Stimulated activated CD8-positive, alpha-beta memory T cell treated with anti-CD3 and anti-CD28 coated beads, Interleukin-12 subunit alpha, Interleukin-12 subunit beta, amount 100 ng/mL, for 24 hours (primary cell): ENCODE measurements at regions not wholly inside any gene's neighbourhood (a gene's known extent, or its start where the extent isn't known, plus 50 kb on each side); places are given as distances from the start of the nearest gene placed in this dataset.

Experiments used
- DNase-seq: peaks from one replicate; pipeline ENCODE4 v3.0.0-alpha.2; 2020; ENCODE audit errors: extremely low read depth

DNA sequence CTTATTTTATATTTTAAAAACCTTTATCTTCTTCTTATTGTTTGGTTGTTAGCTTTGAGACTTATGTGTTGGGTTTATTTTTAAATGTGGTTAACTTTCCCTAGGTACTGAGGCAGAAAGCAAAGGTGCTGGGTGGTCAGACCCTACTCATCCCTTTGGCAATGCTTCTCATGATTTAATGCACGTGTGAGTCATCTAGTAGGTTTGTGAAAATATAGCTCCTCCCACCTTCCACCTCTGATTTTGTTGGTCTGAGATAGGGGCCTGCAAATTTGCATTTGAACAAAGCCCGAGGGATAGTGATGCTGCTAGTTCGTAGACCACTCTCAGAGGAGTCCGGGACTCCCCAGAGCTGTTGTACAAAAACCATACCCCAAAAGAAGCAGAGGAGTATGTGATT lies 771.3 kb upstream of the ARGLU1 start:
- DNase-seq: no peak

DNA sequence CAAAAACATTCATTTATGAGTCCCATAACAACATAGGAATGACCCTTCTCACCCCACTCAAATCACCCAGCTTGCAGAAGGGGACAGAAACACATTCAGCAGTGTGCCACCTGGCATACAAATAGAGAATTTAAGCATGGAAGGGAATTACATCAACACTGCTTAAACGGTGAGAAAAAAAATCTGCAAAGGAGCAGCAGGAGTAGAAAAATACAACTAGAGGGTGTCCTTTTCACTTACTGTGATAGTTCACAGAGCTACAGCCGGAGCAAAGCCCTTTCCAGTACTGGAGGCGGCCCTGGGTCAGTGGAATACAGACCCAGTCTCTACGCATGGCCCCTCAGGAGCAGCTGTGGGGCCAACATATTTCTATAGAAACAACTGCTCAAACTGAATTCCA lies 764.3 kb upstream of the ARGLU1 start:
- DNase-seq: no peak

DNA sequence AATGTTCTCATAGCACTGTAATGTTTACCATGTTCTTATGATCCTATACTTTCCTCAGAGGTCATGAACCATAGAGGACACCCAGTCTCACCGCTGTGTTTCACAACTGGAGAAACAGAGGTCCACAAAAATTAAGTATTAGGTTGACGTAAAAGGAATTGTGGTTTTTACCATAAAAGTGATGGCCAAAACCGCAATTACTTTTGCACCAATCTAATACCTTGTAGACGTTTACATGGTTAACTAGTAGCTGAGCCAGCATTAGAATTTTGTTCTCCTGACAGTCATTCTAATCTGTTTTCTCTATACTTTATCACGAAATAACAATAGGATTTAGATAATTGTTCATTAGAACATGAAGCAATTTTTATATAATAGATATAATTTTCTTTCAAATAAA lies 763.4 kb upstream of the ARGLU1 start:
- no peak for DNase-seq

DNA sequence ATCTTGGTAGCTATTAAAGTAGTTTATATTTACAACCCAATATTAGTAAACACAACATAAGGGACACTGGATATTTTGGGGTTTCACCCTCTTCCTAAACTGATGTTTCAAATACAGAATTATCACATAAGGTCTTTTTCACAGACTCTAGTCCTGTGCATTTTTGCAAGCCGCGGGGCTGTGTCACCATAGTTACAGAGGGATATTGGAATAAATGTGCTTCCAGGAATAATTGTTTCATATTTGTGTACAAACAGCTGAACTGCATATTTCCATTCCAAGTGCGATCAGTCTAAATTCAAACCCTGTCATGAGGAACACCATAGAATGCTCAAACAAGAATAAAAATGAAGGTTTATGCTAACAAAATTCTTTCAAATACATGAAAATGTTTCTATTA lies 762.5 kb upstream of the ARGLU1 start:
- DNase-seq: no peak

DNA sequence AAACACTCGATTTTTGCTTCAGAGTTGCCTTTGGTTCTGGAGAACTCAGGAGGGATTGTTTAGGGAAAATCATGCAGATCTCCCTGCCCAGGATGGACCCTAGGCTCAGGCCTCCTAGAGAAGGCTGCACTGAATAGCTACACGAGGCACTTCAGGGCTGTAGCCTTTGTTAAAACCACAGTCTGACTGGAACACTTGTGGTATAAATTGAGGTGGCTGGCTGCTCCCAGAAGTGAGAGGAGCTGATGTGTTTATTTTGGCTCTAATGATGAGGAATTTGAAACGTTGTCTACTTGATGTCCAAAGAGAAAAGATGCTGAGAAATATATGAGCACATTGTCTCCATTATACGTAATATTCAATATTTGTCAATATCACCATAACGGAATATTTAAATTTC lies 762.1 kb upstream of the ARGLU1 start:
- no peak for DNase-seq

DNA sequence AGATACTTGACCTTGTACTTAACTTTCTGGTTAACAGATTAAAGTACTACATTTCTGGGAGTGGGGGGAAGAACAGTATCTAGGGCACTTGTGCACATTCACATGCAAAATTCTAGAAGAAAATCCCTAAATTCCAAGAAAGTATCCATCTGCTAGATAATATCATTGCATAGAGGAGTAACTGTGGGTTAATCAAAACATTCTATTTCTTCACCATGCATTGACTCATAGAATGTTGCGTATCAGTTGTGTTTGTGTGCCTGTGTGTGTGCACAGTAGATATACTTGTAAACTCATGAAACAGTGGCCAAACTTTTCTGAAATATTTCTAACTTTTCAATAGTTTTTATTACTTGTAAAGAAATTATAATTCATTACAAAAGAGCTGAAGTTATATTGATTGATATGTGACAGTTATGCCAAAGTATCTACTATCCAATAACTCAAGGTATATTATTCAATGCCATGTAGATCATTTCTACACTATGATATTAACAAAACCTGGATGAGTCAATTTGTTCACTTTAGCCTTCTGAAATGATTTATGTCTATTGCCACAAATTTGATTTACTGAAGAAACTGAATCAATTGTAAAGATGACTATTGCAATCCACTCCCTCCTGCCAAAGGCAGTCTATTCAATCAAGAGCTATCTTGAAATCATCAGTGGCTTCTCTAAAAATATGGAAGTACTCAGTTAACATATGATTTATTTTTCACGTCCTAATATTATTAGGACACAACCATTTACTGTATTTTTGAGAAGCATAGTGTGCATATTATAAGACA lies 756.7 kb upstream of the ARGLU1 start:
- DNase-seq: no peak

- DNase-seq: no peak
These were observed 754.3 kb upstream of the ARGLU1 start for GRCh38 chr13:107322228-107322627.

GRCh38 chr13:107305178-107305577 lies 737.2 kb upstream of the ARGLU1 start:
- no peak for DNase-seq

DNA sequence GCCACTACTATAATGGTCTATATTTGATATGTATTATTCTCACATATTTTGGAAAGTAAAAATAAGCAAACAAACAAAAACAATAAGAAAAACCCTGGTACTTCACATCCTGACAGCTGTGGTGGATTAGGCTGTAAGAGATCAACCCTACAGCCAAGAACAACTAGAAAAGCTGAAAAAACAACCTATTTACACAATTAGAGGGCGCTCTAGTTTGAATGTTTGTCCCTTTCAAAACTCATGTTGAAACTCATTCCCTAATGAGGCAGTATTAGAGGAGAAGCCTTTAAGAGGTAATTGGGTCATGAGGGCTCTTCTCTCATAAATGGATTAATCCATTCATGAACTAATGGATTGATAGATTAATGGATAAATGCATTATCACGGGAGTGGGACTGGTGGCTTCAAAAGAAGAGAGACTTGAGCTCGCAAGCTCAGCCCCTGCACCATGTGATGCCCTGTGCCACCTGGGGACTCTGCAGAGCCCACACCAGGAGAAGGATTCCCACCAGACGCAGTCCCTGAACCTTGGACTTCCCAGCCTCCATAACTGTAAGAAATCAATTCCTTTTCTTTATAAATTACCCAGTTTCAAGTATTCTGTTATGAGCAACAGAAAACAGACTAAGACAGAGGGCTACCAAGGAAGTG lies 733.9 kb upstream of the ARGLU1 start:
- DNase-seq: no peak

DNA sequence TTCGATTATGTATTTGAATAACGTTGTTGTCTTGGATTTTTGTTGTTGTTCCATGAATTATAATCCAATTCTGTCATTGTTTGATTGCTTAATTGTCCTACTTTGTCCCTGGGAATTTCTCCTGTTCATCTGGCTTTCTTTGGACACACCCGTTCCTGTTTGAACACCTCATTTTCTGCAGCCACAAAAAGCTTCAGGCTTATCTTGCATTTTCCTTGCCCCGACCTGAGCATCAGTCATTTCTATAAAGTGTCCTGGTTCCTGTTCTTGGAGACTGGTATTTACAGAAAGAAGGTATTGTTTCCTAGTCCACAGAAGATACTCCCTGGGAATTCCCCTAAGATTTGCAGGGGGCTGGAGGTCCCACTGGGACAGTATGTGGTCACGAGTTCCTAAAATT lies 731.8 kb upstream of the ARGLU1 start:
- DNase-seq: no peak

DNA sequence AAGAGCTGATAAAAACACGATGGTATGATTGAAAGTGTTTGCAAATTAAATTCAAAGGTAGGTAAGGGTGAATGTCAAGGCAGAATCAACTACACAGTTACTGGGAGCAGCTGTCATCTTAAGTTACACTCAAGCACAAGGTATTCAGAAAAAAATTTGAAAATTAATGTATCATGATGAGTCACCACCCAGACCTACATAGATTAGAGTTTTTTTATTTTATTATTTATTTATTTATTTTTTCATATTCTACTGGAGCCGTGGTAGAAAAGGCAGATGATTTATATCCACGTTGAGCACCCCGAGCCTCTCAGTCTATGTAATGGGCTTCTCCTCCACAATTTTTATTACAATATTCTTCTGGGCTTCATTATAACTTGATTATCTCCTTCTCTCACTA lies 728.9 kb upstream of the ARGLU1 start:
- DNase-seq: no peak

DNA sequence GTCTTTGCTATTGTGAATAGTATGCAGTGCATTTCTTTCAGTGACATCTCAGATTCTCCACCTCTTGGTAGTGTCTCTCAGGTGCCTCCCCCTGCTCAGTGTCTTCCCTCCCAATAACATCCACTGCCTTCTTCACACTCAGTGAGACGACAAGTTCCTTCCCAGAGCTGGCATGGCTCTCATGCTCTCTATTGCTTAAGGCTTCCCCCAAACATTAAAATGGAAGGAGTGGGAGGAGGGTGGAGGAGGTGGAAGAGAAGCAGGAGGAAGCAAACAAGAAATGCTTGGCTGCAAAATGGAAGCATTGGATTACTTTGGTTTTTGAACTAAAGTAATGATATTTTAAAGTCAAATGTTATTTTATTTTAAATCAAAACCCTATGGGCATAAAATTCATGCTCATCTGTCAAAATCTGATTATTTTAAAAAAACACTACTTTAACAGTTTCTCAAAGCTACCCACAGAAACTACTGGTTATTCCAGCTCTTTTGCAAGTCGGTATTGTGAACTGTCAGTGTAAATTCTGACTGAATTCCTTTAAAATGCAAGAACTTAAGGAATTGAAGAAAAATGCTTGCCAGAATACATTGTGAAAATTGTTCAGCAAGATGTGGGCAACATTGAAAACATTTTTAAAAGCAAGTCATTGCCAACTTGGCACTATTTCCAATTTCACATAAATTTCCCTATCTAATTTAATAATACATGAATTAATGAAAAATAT lies 727.6 kb upstream of the ARGLU1 start:
- DNase-seq: no peak

DNA sequence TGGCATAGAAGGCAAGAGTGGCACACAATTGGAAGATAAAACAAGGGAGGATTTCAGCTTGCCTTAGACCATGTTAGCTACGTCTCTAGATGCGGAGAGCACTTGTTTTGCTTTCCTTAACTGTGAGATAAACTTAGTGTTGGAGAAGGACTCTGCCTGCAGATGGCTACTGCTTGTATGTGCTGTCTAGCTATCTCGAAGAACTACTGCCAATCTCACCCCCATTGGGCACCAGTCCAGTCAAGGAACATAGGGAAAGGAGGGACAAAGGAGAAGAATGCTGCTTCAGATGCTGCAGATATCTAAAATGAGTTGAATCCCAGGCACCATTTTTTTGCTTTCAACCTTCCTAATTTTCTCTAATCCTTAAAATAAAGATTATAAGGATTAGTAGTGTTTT lies 726.0 kb upstream of the ARGLU1 start:
- DNase-seq: no peak

- no peak for DNase-seq
These were observed 723.9 kb upstream of the ARGLU1 start for GRCh38 chr13:107291875-107292274.

- no peak for DNase-seq
These were observed 721.6 kb upstream of the ARGLU1 start for GRCh38 chr13:107289540-107289939.

- DNase-seq: no peak
These were observed 716.2 kb upstream of the ARGLU1 start for GRCh38 chr13:107284173-107284572.

GRCh38 chr13:107277911-107278310 lies 710.0 kb upstream of the ARGLU1 start:
- no peak for DNase-seq

GRCh38 chr13:107276936-107277335 lies 709.0 kb upstream of the ARGLU1 start:
- DNase-seq: no peak

DNA sequence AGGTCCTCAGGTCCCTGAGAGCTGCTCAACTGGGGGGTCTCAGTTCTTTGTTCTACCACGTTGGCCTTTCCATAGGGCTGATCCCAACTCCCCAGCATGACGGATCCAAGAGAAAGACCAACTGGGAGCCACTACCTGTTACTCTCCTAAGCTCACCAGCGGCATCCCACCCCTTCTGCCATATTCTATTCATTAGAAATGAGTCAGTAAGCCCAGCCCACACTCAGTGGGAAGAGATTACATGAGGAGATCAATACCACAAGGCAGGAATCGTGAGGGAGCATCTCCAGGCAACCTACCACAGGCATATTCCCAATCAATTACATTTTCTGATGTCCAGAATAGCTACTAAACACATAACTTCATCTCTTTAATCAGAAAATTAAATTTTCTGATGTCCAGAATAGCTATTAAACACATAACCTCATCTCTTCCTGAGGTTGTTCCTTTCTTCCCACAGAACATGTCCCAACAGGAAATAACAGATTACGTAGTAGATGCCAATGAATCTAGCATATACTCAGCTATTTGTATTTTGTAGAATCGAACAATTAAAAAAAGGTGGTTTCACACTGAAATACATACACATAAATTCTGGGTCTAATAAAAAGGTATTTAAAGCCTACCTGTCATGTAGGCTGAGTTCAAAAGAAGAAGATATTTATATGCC lies 708.1 kb upstream of the ARGLU1 start:
- no peak for DNase-seq

GRCh38 chr13:107275312-107275711 lies 707.4 kb upstream of the ARGLU1 start:
- no peak for DNase-seq

DNA sequence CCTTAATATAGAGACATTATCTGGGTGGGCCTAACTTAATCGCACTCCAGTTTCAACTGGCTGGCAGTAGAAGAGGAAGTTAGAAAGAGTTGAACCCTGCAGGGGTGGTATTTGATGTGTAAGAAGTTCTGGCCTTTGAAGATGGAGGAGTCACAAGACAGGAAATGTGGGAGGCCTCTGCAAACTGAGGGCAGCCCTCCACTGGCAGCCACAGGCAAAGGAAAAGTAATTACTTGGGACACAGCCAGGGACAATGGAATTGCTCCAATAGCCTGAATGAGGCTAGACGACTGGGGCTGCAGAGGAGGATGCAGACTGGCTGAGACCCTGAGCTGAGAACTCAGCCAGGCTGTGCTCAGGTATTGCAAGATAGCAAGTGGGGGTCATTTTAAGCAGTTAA lies 703.3 kb upstream of the ARGLU1 start:
- no peak for DNase-seq

DNA sequence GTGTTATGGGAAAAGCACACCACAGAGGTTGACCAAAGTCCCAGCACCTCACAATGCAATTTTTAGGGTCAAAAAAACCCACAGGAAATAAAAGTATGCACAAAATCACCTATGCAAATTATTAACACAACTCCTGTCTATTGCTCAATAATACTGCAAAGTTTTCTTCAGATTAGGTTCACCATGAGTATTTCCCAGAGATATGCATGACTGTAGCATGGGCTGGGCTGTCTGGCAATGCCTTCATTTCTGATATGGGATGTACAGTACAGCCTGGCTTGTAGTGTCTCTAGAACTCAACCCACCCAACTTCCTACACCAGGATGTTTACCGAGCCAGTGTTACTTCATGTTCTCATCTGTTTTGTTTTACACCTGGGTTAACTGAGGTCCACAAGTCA lies 698.7 kb upstream of the ARGLU1 start:
- DNase-seq: no peak
